Fibroblast of the aortic adventitia (primary cell): ENCODE measurements at regions not wholly inside any gene's neighbourhood (a gene's known extent, or its start where the extent isn't known, plus 50 kb on each side); places are given as distances from the start of the nearest gene placed in this dataset.

Experiments
- DNase-seq: peaks from one replicate; pipeline ENCODE4 v3.0.0-alpha.2; 2010; ENCODE audit warnings: low read depth
- H3K4me3 ChIP-seq: 2 replicates; pipeline ENCODE4 v1.5.1; 2011; ENCODE audit warnings: low read depth, mild to moderate bottlenecking, control low read depth, low read length, moderate library complexity
- CTCF ChIP-seq: IDR thresholded peaks from 2 replicates; pipeline ENCODE4 v1.5.1; 2011; ENCODE audit warnings: mild to moderate bottlenecking, low read length, control low read depth, inconsistent platforms; ENCODE audit not compliant: insufficient read depth

GRCh38 chr6:12608874-12609273 is 107.7 kb upstream of the PHACTR1 start:
- DNase-seq = no peak
- H3K4me3 ChIP-seq = no peak overlapping the region
- TF ChIP-seq CTCF = no peak

GRCh38 chr6:12609751-12610150 is 106.8 kb upstream of the PHACTR1 start:
- no peak for DNase-seq
- H3K4me3 ChIP-seq = no peak overlapping the region
- no peak for TF ChIP-seq CTCF

GRCh38 chr6:12610862-12611261 is 105.7 kb upstream of the PHACTR1 start:
- no peak for DNase-seq
- no peak overlapping the region for H3K4me3 ChIP-seq
- no peak for TF ChIP-seq CTCF

- H3K4me3 ChIP-seq = no peak overlapping the region
- no peak for DNase-seq
Observed at GRCh38 chr6:12613811-12614210, 102.8 kb upstream of the PHACTR1 start.

GRCh38 chr6:12614456-12614855 is 102.1 kb upstream of the PHACTR1 start:
- peak; percentile 35 for DNase-seq
- TF ChIP-seq CTCF = no peak

More at GRCh38 chr6:12613811-12614210, 102.8 kb upstream of the PHACTR1 start:
- TF ChIP-seq CTCF = no peak

GRCh38 chr6:12618296-12618695 is 98.3 kb upstream of the PHACTR1 start:
- TF ChIP-seq CTCF = no peak
- no peak overlapping the region for H3K4me3 ChIP-seq
- no peak for DNase-seq

More at GRCh38 chr6:12614456-12614855, 102.1 kb upstream of the PHACTR1 start:
- H3K4me3 ChIP-seq = no peak overlapping the region

- no peak overlapping the region for H3K4me3 ChIP-seq
- DNase-seq = no peak
- TF ChIP-seq CTCF = no peak
Observed at GRCh38 chr6:12621754-12622153, 94.8 kb upstream of the PHACTR1 start.
